GM19238 (cell line): ENCODE measurements at regions not wholly inside any gene's neighbourhood (a gene's known extent, or its start where the extent isn't known, plus 50 kb on each side); places are given as distances from the start of the nearest gene placed in this dataset.
"Not testable (repeated sequence)": the region's sequence is repeated elsewhere in the genome, so short reads cannot be mapped to it uniquely, and the experiment has no call there.

Source experiments
- DNase-seq: peaks from one replicate; pipeline ENCODE4 v3.0.0; 2011; ENCODE audit warnings: low spot score; ENCODE audit not compliant: insufficient read length

DNA sequence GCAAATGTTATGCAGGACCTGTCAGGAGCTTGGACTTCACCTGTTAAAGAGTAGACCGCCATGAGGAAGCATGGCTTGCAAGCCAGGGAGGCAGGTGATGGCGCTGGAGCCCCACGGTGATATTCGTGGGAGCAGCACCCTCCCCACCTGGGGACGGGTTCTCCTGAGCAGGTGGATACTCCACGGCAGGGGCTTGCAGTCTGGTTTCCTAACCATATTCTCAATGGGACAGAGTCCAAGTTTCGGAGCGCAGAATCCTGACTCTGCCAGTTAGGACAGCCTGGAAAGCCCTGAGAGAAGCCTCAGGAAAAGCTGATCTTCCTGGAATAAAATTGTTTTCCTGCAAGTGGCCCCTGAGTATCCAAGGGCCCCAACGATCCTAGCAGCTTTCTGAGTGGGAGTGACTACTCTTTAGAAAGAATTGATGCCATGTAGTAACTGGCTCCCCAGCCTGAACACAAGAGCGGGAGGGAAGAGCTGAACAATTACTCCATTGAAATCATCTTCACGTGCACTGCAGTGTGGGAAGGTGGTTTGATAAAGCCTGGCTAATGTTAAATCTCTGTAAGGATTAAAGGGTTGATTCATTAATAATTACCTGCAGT lies 146.3 kb upstream of the RAB4A start:
- DNase-seq = no peak

DNA sequence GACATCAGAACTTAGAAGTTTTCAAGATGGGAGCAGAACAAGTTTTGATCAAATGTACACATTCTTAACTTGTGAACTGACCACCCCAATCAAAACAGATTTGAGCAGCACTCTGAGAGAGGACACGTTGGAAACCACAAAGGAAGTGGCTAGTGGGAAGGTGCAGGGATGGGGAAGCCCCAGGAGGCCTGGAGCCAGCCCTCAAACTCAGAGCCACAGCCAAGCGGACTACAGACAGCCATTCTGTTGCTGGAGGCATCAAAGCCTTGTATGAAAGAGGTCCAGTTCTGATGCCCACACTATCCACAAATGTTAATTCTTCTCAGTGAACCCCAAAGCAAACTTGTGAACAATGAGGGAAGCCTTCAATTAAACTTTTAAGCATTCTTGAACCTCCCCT lies 143.6 kb upstream of the RAB4A start:
- no peak for DNase-seq

DNA sequence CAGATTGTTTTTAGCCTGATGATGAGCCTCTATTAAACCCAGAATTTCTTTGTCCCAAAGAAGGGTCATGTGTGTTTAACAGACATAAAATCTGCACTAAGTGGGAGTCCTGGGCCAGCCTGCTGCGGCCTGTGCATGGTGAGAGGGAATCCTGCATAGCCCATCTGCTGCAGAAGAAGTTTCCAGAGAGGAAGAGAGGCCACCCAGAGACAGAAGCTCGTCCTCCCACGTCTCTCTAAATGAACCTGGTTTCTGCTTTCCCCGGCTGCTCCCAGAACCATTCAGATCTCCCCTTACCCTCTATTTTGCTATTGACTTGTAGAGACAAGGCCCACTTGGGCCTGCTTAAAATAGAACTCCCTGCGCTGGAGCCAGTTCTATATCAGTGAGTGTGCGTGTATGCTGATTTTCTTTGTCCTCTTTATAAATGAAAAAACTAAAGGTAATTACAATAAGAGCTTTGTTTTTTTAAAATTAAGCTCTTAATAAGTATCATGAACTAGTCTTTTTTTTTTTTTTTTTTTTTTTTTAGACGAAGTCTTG lies 142.8 kb upstream of the RAB4A start:
- no peak for DNase-seq

DNA sequence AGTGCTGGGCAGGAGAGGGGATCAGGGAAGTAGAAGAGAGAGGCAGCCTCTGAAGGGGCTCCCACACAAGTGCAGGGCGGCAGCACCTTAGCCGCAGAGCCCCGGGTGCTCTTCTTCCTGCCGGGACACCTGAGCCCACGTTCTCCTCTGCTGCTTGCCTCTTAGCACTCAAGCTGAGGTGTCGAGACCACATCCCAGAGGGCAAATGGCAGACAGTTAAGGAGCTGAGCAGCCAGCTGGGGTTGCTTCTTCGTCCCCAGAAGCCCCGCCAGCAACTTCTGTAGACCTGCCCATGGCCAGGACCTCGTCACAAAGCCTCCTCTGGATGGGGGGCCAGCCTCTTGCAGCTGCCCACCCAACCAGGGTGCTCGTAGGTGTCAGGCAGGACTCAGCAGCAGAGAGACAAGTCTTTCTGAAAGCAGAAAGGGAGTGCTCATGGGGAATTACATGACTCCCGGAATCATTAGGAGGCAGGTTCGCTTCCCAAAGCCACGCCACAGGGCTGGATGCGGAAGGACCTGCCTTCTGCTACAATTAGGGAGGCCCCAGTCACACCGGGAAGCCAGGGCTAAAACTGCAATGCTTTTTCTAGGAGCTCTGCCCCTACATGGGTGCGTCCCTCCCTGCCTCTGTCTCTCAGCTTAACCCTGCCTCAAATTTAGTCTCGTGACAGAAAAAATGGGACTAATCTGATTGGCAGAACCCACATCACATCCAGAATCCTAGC lies 141.4 kb upstream of the RAB4A start:
- DNase-seq = no peak

DNA sequence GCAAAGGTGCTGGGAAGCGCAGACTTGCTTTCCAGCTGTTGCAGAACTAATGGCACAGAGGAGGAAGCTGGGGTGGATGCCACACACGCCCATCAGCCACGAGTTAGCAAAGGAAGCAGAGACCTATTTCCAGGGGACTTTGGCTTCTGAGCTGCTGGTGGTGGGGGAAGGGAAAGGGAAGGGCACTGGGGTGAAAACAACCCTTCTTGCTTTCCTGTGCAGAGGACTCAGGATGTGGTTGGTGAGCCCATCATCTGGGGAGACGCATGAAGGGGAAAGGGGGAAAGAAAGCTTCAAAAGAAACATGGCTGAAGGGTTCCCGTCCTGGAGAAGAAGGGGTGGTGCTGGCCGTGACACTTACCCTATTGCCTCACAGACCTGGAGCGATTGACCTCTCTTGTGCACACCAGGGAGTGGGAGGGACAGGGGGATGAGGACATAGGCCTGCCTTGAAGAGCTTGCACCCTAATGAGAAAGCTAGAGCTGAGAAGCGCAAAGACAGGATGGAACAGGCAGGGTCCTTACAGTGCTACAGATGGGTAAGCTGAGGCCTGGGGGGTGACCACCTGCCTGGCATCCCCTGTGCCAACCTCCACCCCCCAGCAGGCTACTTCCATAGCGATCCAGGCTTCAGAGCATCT lies 140.8 kb upstream of the RAB4A start:
- no peak for DNase-seq

DNA sequence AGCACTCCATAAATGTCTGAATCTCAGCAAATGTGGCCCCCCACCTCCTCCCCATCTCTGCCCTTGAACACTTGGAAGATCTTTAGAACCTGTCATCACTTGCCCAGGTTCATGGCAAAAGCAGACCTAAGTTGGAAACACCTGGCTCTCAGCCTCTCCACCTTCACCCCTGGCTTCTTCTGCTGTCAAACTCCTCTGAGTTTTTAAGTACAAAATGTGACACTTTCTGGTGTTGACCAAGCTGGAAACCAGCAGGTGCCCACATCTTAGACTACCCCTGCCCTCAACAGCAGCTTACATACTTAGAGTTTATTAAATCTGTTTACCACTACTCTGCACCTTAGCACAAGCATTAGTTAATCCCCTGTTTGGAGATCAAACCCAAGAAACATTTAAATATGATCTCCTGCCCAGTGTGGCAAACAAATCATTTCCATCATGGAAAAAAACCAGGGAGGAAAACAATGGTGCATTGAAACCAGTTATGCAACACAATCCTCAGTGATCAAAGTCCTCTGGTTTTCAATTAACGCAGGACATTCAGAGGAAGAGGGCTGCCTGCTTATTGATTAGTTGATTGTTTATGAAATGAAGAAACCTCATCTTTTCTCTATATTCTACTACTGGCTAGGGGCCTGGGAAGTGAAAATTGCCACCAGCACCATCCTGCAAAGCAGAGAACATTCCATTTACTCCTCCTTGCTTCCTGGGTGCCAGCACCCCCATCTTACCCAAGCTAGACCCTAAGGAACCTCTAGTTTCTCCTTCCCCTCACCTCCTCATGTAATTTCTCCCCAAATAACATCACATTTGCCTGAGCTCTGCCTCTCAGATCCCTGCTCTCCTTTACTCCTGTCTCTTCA lies 139.4 kb upstream of the RAB4A start:
- DNase-seq = no peak

DNA sequence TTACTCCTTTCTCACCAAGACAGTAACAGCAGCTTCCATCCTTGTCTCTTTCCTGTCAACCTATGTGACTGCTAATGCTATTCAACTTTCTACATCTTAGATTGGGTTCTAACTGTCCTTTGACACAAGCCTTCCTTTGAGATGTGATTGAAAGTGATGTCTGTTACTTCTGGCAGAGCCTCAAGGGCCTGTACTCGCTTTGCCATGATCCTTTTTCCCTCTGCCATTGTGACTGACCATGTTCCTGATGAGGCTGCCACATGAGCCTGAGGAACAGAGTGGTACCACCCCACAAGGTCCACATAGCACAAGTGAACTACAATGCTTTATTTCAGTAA lies 138.8 kb upstream of the RAB4A start:
- DNase-seq = no peak

DNA sequence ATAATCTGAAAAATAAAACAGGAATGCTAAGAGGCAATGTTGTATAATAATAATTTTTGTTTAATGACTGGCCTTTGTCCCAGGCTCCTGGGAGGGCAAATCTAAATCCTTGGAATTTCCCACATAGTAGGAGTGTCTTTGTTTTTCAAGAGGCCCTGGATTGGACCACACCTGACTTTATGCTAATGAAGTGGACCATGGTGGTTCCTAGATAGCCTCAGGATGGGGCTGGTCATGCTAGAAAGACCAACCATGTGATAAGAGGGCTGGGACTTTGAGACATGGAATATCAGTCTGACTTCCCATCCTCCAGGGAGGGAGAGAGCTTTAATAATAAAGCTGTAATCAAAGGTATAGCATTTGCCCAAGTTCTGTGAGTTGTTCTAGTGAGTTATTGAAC lies 138.2 kb upstream of the RAB4A start:
- no peak for DNase-seq

DNA sequence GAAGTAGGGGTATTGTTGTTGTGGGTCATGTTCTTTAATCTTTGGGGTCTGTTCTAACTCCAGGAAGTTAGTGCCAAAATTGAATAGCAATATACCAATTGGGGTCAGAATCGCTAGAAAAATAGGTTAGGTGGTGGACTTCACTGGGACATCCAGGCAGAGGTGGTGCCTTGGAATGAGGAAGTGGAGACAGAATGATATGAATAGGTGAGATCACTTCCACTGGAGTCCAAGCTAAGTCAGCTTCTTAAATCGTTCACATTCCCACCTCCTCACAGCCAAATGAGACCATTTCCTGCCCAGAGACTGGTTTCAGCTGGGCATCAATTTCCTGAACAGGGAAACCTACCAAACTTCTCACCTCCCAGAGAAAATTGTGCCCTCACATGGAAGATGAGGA lies 137.8 kb upstream of the RAB4A start:
- no peak for DNase-seq

DNA sequence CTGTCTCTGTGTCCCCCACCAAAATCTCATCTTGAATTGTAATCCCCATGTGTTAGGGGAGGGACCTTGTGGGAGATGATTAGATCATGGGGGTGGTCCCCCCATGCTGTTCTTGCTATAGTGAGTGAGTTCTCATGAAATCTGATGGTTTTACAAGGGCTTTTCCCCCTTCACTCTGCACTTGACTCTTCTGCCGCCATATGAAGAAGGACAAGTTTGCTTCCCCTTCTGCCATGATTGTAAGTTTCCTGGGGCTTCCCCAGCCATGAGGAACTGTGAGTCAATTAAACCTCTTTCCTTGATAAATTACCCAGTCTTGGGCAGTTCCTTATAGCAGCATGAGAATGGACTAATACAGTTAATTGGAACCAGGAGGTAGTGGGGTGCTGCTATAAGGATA lies 137.1 kb upstream of the RAB4A start:
- DNase-seq = no peak

DNA sequence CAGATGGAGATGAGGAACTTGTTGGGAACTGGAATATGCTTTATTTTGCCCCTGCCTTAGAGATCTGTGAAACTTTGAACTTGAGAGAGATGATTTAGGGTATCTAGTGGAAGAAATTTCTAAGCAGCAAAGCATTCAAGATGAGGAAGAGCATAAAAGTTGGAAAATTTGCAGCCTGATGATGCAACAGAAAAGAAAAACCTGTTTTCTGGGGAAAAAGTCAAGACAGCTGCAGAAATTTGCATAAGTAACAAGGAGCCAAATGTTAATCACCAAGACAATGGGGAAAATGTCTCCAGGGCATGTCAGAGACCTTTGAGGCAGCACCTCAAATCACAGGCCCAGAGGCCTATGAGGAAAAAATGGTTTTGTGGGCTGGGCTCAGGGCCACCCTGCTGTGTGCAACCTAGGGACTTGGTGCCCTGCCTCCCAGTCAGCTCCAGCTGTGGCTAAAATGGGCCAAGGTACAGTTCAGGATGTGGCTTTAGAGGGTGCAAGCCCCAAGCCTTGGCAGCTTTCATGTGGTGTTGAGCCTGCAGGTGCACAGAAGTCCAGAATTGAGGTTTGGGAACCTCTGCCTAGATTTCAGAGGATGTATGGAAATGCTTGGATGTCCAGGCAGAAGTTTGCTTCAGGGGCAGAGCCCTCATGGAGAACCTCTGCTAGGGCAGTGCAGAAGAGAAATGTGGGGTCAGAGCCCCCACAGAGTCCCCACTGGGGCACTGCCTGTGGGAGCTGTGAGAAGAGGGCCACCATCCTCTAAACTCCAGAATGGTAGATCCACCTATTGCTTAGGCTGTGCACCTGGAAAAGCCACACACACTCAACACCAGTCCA lies 136.3 kb upstream of the RAB4A start:
- not testable (repeated sequence) for DNase-seq

DNA sequence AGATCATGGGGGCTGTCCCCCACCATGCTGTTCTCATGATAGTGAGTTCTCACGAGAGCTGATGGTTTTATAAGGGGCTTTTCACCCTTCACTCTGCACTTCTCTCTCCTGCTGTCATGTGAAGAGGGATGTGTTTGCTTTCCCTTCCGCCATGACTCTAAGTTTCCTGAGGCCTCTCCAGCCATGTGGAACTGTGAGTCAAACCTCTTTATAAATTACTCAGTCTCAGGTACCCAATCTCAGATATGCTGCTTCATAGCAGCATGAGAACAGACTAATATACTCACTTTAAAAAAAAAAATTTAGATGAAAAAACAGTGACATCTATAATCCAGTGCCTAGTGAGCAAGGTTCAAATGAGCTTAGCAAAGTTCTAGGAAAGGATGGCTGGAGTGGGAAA lies 135.1 kb upstream of the RAB4A start:
- no peak for DNase-seq

DNA sequence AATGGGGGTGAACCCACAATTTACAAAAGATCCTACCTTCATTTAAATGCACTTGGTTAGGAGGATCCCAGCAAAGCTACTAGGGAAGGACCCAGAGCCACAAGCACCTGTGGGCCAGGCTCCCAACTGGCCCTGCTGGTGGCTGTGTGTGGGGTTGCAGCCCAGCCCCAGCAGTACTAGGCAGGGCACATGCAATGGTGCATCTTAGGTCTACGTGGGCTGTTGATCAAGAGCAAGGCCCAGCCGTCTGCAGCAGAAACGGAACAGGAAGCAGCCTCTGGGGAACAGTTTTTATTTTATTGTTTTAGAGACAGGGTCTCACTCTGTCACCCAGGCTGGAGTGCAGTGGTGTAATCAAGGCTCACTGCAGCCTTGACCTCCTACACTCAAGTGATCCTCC lies 134.1 kb upstream of the RAB4A start:
- DNase-seq = no peak

DNA sequence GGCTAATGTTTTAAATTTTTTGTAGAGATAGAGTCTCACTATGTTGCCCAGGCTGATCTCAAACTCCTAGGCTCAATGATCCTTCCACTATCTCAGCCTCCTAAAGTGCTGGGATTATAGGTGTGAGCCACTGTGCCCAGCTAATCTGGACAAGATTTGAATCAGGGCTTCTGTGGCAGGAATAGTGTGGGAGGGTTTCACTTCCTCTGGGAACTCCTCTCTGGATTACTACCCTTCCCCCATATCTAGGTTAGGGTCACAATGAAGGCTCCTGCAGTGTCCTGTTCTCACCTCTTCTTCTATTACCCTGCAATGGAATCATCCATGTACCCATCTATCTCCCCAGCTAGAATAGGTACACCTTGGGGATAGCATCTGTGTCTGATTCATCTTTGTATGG lies 133.6 kb upstream of the RAB4A start:
- DNase-seq = no peak

DNA sequence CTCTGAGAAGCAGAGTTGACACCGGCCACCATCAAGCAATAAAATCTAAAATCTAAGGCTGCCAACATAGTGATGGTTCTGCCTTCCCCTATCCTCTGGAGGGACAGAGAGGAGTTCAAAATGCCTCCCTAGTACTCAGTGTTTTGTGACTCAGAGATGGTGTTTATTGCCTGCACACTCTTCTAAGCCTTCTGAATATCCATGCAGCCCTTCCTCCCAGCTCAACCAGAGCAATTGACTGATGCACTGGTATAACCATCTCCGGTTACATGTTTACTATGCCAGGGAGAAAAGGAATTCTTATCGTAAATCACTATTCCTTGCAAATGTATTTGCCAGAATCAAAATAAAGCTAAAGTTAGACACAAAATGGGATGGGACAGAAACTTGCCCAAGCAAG lies 132.9 kb upstream of the RAB4A start:
- DNase-seq = no peak

DNA sequence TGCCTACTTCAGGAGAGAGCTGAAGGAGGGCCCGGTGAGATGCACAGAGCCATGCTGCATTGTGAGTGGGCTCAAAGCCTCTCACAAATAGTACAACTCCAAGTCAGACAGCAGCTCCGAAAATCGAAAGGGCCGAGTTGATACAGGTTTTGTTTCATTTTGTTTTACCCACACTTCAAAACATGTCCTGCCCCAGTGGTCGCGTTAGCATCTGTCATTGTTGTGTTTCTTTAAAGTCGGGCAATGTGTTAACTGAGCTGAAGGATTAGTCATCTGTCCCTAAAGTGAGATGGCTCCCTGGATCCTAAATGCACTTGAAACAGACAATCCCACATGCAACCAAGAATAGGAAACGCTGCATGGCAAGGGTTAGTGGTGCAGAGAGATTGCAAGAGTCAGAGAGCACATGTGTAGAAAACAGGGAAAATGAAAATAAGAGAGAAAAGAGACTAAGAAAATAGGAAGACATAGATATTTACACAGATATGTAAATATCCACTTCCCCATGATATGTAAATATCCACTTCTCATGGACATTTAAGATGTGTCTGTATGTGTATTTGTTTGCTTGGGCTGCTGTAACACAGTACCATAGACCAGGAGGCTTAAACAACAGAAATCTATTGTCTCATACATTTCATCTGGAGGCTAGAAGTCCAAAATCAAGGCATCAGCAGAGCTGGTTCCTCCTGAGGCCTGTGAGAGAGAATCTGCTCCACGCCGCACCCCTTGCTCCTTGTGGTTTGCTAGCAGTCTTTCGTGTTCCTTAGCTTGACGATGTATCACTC lies 131.4 kb upstream of the RAB4A start:
- no peak for DNase-seq

DNA sequence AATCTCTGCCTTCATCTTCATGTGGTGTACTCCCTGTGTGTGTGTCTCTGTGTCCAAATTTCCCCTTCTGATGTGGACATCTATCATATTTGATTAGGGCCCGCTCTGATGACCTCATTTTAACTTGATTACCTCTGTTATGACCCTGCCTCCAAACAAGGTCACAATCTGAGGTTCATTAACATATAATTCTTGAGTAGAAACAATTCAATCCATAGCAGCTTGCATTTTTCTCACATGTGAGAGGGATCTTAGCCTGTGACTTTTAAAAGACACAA lies 130.9 kb upstream of the RAB4A start:
- DNase-seq = no peak

DNA sequence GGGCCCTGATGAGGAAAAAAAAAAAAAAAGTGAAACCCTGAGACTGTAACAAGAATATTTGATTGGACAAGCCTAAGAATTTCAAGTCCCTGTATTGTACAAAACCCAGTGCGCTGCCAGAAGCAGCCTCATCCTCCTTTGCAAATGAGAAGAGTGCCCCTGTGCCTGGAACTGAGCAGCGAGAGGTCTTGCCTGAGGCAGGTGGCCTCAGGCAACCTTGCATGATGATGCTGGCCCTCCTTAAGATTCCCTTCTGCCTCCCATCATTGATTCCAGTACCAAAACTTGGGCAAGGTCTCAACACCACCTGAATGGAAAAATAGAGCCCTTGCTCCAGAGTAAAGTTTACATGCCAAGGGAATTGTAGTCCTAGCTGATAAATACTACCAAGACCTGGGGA lies 129.6 kb upstream of the RAB4A start:
- DNase-seq = no peak

DNA sequence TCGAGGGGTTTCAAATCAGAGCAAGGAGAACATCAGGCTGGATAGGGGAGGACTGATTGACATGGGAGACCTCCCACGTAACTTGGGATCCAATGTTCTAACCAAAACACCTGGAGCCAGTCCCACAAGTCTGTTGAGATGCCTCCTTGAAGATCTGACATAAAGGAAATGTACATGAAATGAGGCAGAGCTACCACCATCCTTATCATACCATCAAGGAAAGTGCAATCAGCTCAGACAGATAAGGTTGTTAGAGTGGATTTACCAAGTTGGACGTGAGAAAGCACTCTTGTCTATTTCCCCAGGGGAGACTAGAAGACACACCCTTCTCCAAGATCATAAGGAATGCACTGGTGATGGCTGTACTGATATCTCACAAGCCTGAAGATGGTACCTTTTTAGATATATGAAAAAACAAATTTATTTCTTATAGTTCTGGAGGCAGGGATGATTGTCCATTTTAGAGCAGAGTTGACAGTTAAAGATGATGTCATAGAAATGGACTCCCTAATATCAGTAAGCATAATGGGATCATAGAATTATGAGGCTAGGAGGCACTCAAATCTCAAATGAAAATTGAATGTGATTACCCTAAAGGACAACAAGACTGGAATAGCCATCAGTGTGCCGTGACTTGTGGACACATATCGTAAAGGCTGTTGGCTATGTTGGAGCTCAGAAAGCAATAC lies 129.1 kb upstream of the RAB4A start:
- no peak for DNase-seq

DNA sequence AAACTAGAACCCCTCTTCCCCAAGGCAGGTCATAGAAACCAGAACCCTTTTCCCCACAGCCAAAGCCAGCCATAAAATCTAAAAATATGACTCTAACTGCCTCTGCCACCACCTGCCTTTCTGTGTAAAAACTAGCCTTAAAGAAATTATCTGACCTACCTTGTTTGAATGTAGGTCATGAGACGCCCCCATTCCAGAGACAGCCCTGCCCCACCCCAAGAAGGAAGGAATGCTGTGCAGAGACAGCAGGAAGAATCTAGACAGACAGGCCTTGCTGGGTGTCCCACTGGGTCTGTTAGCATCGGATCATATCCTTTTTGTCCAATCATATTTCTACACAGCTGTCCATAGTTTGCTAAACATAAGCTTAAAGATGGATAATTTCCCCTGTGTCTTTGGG lies 128.4 kb upstream of the RAB4A start:
- no peak for DNase-seq
